Umbilical cord (tissue), 1 donor: ENCODE measurements at regions not wholly inside any gene's neighbourhood (a gene's known extent, or its start where the extent isn't known, plus 50 kb on each side); places are given as distances from the start of the nearest gene placed in this dataset.
A peak's percentile ranks its signal among the peaks of the same experiment; 100 is the strongest.

Source experiments
- DNase-seq: peaks from one replicate; pipeline ENCODE4 v3.0.0-alpha.2; 2015; ENCODE audit warnings: low spot score

- peak; percentile 34 for DNase-seq
Observed at GRCh38 chr4:58935332-58935731, 1825.1 kb upstream of the IGFBP7 start.

- DNase-seq: no peak
Observed at GRCh38 chr4:58936436-58936835, 1826.3 kb upstream of the IGFBP7 start.

- no peak for DNase-seq
Observed at GRCh38 chr4:58940167-58940566, 1830.0 kb upstream of the IGFBP7 start.

- no peak for DNase-seq
Observed at GRCh38 chr4:58941286-58941685, 1831.1 kb upstream of the IGFBP7 start.

GRCh38 chr4:58953575-58953974 lies 1843.4 kb upstream of the IGFBP7 start:
- no peak for DNase-seq

GRCh38 chr4:58957711-58958110 lies 1847.5 kb upstream of the IGFBP7 start:
- DNase-seq: no peak

GRCh38 chr4:58961283-58961682 lies 1851.1 kb upstream of the IGFBP7 start:
- DNase-seq: no peak

GRCh38 chr4:58961925-58962324 lies 1851.7 kb upstream of the IGFBP7 start:
- no peak for DNase-seq

- DNase-seq: no peak
Observed at GRCh38 chr4:58962424-58962823, 1852.2 kb upstream of the IGFBP7 start.

- DNase-seq: no peak
Observed at GRCh38 chr4:58981828-58982227, 1871.6 kb upstream of the IGFBP7 start.

- peak; percentile 11 for DNase-seq
Observed at GRCh38 chr4:58983887-58984286, 1873.7 kb upstream of the IGFBP7 start.

- no peak for DNase-seq
Observed at GRCh38 chr4:59002148-59002547, 1892.0 kb upstream of the IGFBP7 start.

- DNase-seq: no peak
Observed at GRCh38 chr4:59024257-59024656, 1914.1 kb upstream of the IGFBP7 start.

GRCh38 chr4:59037812-59038211 lies 1927.6 kb upstream of the IGFBP7 start:
- DNase-seq: no peak

GRCh38 chr4:59039046-59039445 lies 1928.9 kb upstream of the IGFBP7 start:
- no peak for DNase-seq

- peak; percentile 75 for DNase-seq
Observed at GRCh38 chr4:59044286-59044900, 1934.2 kb upstream of the IGFBP7 start.

GRCh38 chr4:59054086-59054485 lies 1943.9 kb upstream of the IGFBP7 start:
- DNase-seq: peak; percentile 80

- no peak for DNase-seq
Observed at GRCh38 chr4:59057804-59058203, 1947.6 kb upstream of the IGFBP7 start.

GRCh38 chr4:59058543-59058942 lies 1948.4 kb upstream of the IGFBP7 start:
- DNase-seq: no peak

- no peak for DNase-seq
Observed at GRCh38 chr4:59060002-59060846, 1950.0 kb upstream of the IGFBP7 start.

- no peak for DNase-seq
Observed at GRCh38 chr4:59060895-59061294, 1950.7 kb upstream of the IGFBP7 start.

GRCh38 chr4:59063015-59063720 lies 1953.0 kb upstream of the IGFBP7 start:
- peak; percentile 51 for DNase-seq
